ENCODE measurements at regions not wholly inside any gene's neighbourhood (a gene's known extent, or its start where the extent isn't known, plus 50 kb on each side); places are given as distances from the start of the nearest gene placed in this dataset.

DNA sequence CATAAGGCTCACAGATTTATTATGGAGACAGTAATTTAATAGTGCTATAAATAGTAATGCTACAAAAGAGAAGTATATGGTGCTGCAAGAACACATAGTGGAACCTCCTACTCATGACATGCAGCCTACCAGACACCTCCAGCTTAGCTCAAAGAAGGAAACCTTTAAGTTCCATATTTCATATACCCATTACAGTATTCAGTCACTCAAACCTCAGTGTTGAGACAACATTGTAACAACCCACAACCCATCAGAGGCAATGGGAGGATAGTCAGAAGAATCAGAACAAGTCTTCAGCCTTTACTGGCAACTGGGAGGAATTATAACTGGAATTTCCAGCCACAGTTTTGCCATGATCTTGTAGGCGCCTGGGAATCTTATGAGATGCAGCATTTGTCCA, 186.3 kb upstream of the VSTM2A start:
- no peak for TF ChIP-seq CHD2 (IDR thresholded peaks at IDR 0.05; ENCODE audit: low read length, partially characterized antibody)
- TF ChIP-seq, protein P1, sequence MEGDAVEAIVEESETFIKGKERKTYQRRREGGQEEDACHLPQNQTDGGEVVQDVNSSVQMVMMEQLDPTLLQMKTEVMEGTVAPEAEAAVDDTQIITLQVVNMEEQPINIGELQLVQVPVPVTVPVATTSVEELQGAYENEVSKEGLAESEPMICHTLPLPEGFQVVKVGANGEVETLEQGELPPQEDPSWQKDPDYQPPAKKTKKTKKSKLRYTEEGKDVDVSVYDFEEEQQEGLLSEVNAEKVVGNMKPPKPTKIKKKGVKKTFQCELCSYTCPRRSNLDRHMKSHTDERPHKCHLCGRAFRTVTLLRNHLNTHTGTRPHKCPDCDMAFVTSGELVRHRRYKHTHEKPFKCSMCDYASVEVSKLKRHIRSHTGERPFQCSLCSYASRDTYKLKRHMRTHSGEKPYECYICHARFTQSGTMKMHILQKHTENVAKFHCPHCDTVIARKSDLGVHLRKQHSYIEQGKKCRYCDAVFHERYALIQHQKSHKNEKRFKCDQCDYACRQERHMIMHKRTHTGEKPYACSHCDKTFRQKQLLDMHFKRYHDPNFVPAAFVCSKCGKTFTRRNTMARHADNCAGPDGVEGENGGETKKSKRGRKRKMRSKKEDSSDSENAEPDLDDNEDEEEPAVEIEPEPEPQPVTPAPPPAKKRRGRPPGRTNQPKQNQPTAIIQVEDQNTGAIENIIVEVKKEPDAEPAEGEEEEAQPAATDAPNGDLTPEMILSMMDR (IDR thresholded peaks at IDR 0.05): no peak
- TF ChIP-seq KDM1A (IDR thresholded peaks at IDR 0.05; ENCODE audit: low read depth): no peak
- TF ChIP-seq, protein P2, sequence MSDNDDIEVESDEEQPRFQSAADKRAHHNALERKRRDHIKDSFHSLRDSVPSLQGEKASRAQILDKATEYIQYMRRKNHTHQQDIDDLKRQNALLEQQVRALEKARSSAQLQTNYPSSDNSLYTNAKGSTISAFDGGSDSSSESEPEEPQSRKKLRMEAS (IDR thresholded peaks at IDR 0.05): no peak
- TF ChIP-seq CEBPB (IDR thresholded peaks at IDR 0.05): no peak
- TF ChIP-seq SMC3 (IDR thresholded peaks at IDR 0.05): no peak
